D341Med (cell line): ENCODE measurements at regions not wholly inside any gene's neighbourhood (a gene's known extent, or its start where the extent isn't known, plus 50 kb on each side); places are given as distances from the start of the nearest gene placed in this dataset.
"Not testable (repeated sequence)": the region's sequence is repeated elsewhere in the genome, so short reads cannot be mapped to it uniquely, and the experiment has no call there.

ENCODE experiments used
- DNase-seq: peaks from one replicate; pipeline ENCODE4 v3.0.0; 2012; ENCODE audit warnings: low spot score

- no peak for DNase-seq
Measured at GRCh38 chr3:31184261-31185061, 290.0 kb upstream of the GADL1 start.

GRCh38 chr3:31185062-31185357 is 290.5 kb upstream of the GADL1 start:
- no peak for DNase-seq

- DNase-seq, result no peak
Measured at GRCh38 chr3:31186041-31186440, 291.6 kb upstream of the GADL1 start.

GRCh38 chr3:31187380-31187779 is 292.9 kb upstream of the GADL1 start:
- DNase-seq, result no peak

- no peak for DNase-seq
Measured at GRCh38 chr3:31188112-31188511, 293.7 kb upstream of the GADL1 start.

- no peak for DNase-seq
Measured at GRCh38 chr3:31189330-31189729, 294.9 kb upstream of the GADL1 start.

- DNase-seq, result no peak
Measured at GRCh38 chr3:31189971-31190370, 295.5 kb upstream of the GADL1 start.

GRCh38 chr3:31191354-31191753 is 296.9 kb upstream of the GADL1 start:
- DNase-seq, result no peak

- no peak for DNase-seq
Measured at GRCh38 chr3:31193429-31193828, 299.0 kb upstream of the GADL1 start.

GRCh38 chr3:31193871-31194270 is 299.4 kb upstream of the GADL1 start:
- DNase-seq, result no peak

GRCh38 chr3:31196261-31196660 is 301.8 kb upstream of the GADL1 start:
- no peak for DNase-seq

GRCh38 chr3:31196881-31197364 is 302.5 kb upstream of the GADL1 start:
- no peak for DNase-seq

GRCh38 chr3:31197941-31198340 is 303.5 kb upstream of the GADL1 start:
- DNase-seq, result no peak

GRCh38 chr3:31198890-31199289 is 304.4 kb upstream of the GADL1 start:
- no peak for DNase-seq

GRCh38 chr3:31203960-31204795 is 309.7 kb upstream of the GADL1 start:
- DNase-seq, result no peak

- not testable (repeated sequence) for DNase-seq
Measured at GRCh38 chr3:31204796-31205056, 310.3 kb upstream of the GADL1 start.

- DNase-seq, result no peak
Measured at GRCh38 chr3:31210068-31210645, 315.7 kb upstream of the GADL1 start.

GRCh38 chr3:31213869-31214486 is 318.7 kb upstream of the STT3B start:
- no peak for DNase-seq

- no peak for DNase-seq
Measured at GRCh38 chr3:31218082-31218481, 314.6 kb upstream of the STT3B start.

- no peak for DNase-seq
Measured at GRCh38 chr3:31219131-31219843, 313.4 kb upstream of the STT3B start.

GRCh38 chr3:31220431-31220830 is 312.3 kb upstream of the STT3B start:
- no peak for DNase-seq

GRCh38 chr3:31223278-31223677 is 309.4 kb upstream of the STT3B start:
- no peak for DNase-seq
